ENCODE measurements at regions not wholly inside any gene's neighbourhood (a gene's known extent, or its start where the extent isn't known, plus 50 kb on each side); places are given as distances from the start of the nearest gene placed in this dataset.

DNA sequence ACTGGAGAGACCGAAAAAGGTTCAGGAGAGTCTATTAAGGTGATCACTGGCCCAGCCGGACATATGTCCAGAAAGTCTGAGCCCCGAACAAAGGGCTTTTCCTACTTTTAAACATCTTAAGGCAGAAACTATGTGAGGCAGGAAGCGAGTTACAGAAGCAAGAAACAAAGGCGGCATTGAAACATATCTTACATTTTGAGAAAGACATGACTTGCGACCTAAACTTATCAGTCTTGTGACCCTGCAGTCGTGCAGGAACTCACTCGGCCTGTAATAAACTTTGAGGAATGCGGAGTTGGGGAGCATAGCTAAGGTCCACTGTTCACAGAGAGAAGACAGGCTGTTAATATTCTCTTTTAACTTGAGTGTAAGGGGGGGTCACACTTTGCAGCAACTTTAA is 158.7 kb downstream of the TBX22 start:
- no peaks in the 10 kb centered on the region for H3K9me3 Mint-ChIP-seq
- DNase-seq (no peak), ATAC-seq (no peak)
- no peak overlapping the region for H3K4me3 Mint-ChIP-seq
- intact Hi-C loops (cut with micrococcal nuclease) = no loop called here
- ChIA-PET POLR2A (no interaction called here), CTCF (no interaction called here)
- no peak overlapping the region for H3K27ac Mint-ChIP-seq
- TF ChIP-seq, protein P1, sequence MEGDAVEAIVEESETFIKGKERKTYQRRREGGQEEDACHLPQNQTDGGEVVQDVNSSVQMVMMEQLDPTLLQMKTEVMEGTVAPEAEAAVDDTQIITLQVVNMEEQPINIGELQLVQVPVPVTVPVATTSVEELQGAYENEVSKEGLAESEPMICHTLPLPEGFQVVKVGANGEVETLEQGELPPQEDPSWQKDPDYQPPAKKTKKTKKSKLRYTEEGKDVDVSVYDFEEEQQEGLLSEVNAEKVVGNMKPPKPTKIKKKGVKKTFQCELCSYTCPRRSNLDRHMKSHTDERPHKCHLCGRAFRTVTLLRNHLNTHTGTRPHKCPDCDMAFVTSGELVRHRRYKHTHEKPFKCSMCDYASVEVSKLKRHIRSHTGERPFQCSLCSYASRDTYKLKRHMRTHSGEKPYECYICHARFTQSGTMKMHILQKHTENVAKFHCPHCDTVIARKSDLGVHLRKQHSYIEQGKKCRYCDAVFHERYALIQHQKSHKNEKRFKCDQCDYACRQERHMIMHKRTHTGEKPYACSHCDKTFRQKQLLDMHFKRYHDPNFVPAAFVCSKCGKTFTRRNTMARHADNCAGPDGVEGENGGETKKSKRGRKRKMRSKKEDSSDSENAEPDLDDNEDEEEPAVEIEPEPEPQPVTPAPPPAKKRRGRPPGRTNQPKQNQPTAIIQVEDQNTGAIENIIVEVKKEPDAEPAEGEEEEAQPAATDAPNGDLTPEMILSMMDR (IDR thresholded peaks at IDR 0.05) = no peak
- no peaks in the 10 kb centered on the region for H3K27me3 Mint-ChIP-seq
- H3K4me1 Mint-ChIP-seq (ENCODE audit: low read depth) = no peaks in the 10 kb centered on the region
- no peaks in the 10 kb centered on the region for H3K36me3 Mint-ChIP-seq (ENCODE audit: low read depth)

DNA sequence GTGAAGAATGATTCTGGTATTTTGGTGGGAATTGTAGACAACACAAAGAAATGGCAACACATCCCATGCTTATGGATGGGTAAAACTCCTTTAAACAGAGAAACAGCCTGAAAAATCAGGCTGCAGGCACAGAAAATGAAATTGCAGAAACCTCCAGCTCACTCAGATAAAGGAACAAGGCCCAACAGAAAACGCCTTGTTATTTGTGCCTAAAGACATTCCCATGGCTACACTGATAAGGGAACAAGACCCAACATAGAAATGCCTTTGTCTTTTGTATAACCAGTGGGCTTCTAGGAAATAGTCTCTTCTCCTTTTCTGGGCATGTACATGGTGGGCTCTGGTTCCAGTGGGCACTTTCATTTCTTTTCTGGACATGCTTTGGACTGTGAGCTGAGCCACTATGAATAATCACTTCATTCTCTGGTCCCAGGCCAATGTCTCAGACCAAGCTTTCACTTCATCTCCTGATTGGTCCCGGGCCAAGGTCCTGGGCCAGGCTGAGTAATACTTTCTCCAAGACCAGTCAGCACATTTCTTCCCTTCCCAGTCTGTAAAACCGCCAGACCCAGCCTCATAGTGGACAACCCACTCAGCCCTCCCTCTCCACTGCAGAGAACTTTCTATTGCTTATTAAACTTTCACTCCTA is 160.5 kb downstream of the TBX22 start:
- CTCF ChIA-PET = no interaction called here
- H3K27me3 Mint-ChIP-seq = no peaks in the 10 kb centered on the region
- H3K4me1 Mint-ChIP-seq (ENCODE audit: low read depth) = no peaks in the 10 kb centered on the region
- intact Hi-C loops (cut with micrococcal nuclease) = no loop called here
- TF ChIP-seq, protein P1 (IDR thresholded peaks at IDR 0.05) = no peak
- H3K27ac Mint-ChIP-seq = no peak overlapping the region
- H3K4me3 Mint-ChIP-seq = no peak overlapping the region
- DNase-seq (no peak), ATAC-seq (no peak)
- H3K9me3 Mint-ChIP-seq = no peaks in the 10 kb centered on the region
- H3K36me3 Mint-ChIP-seq (ENCODE audit: low read depth) = no peaks in the 10 kb centered on the region
- POLR2A ChIA-PET = no interaction called here

DNA sequence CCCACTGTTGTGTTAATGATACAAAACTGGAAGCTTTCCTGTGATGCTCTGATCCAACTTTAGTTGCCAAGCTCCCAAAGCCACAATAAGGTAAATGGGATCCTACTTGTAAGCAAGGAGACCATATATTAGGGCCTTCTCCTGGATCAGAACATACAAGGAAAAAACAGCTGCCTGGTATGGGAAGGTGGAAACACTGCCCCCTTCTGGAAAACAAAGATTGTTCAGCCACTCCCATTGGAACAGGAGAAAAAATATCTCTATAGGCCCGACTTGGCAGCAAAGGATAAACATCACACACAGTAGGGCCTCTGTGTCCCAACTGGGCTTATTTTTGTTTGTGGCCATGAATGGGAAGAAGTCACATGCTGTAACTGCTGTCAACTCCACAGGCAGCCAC is 166.5 kb downstream of the TBX22 start:
- TF ChIP-seq, protein P1 (IDR thresholded peaks at IDR 0.05) = no peak
- Mint-ChIP-seq H3K36me3 (ENCODE audit: low read depth) (no peaks in the 10 kb centered on the region), H3K4me3 (no peak overlapping the region), H3K27me3 (no peaks in the 10 kb centered on the region), H3K27ac (no peak overlapping the region), H3K4me1 (ENCODE audit: low read depth) (no peaks in the 10 kb centered on the region), H3K9me3 (no peaks in the 10 kb centered on the region)
- ATAC-seq (no peak), DNase-seq (no peak)
- ChIA-PET CTCF (no interaction called here), POLR2A (no interaction called here)
- intact Hi-C loops (cut with micrococcal nuclease) = no loop called here

DNA sequence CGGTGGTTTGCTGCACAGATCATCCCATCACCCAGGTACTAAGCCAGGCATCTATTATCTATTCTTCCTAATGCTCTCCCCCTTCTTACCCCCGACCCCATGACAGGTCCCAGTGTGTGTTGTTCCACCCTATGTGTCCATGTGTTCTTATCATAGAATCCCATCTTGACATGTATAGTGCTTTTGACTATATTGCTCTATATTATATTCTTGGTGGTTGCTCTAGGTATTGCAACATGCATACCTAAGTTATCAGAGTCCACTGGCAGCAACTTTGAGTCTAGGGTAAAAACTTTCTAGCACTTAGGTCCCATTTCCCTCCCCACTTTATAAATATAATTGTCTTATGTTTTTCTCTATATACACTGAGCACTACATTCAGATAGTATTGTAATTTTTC is 170.3 kb downstream of the TBX22 start:
- Mint-ChIP-seq H3K27me3 (no peaks in the 10 kb centered on the region), H3K9me3 (peaks cover 1% of the 10 kb centered on the region), H3K4me1 (ENCODE audit: low read depth) (no peaks in the 10 kb centered on the region), H3K36me3 (ENCODE audit: low read depth) (no peaks in the 10 kb centered on the region), H3K27ac (no peak overlapping the region), H3K4me3 (no peak overlapping the region)
- ChIA-PET CTCF (no interaction called here), POLR2A (no interaction called here)
- intact Hi-C loops (cut with micrococcal nuclease) = no loop called here
- DNase-seq = no peak
- ATAC-seq = no peak
- TF ChIP-seq, protein P1 (IDR thresholded peaks at IDR 0.05) = no peak

DNA sequence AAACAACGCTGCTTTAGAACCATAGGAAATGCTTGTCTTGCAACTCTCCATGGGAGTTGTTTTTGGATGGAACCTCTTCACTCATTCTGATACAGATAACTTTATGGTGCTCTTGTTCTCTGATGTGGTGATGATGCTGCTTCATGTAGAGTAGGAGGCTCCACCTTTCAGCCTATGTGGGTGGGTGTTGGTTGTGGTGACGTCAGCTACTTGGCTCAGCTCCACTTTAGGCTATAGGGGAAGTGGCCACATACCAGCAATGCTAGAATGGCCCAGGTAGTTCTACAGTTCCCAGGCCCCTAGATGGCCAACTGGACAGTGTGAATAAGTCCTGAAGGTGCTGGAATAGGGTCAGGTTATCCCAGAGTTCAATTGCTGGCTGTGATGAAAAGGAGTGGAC is 192.1 kb downstream of the TBX22 start:
- ChIA-PET CTCF (no interaction called here), POLR2A (no interaction called here)
- no peaks in the 10 kb centered on the region for H3K4me1 Mint-ChIP-seq (ENCODE audit: low read depth)
- TF ChIP-seq, protein P1 (IDR thresholded peaks at IDR 0.05) = no peak
- no peak overlapping the region for H3K27ac Mint-ChIP-seq
- H3K27me3 Mint-ChIP-seq = no peaks in the 10 kb centered on the region
- H3K9me3 Mint-ChIP-seq = no peaks in the 10 kb centered on the region
- no peak for ATAC-seq
- DNase-seq = no peak
- H3K36me3 Mint-ChIP-seq (ENCODE audit: low read depth) = no peaks in the 10 kb centered on the region
- intact Hi-C loops (cut with micrococcal nuclease) = no loop called here
- no peak overlapping the region for H3K4me3 Mint-ChIP-seq

All from activated CD8-positive, alpha-beta T cell treated with anti-CD3 and anti-CD28 coated beads for 36 hours (primary cell).